GM12865 (cell line): ENCODE measurements at regions not wholly inside any gene's neighbourhood (a gene's known extent, or its start where the extent isn't known, plus 50 kb on each side); places are given as distances from the start of the nearest gene placed in this dataset.
A peak's percentile ranks its signal among the peaks of the same experiment; 100 is the strongest.
"Not testable (repeated sequence)": the region's sequence is repeated elsewhere in the genome, so short reads cannot be mapped to it uniquely, and the experiment has no call there.

Source experiments
- DNase-seq: peaks from one replicate; pipeline ENCODE4 v3.0.0; 2010; ENCODE audit warnings: low read depth
- H3K4me3 ChIP-seq: 2 replicates; pipeline ENCODE4 v1.5.1; 2011; ENCODE audit warnings: mild to moderate bottlenecking, low read depth, low read length, control low read depth
- TF ChIP-seq, protein P1 (sequence below): IDR thresholded peaks from 2 replicates; pipeline ENCODE4 v1.5.1; 2011; ENCODE audit warnings: low read length, control low read depth, low read depth, inconsistent platforms; ENCODE audit not compliant: insufficient read depth; ENCODE audit errors: missing control alignments

GRCh38 chr15:30827625-30828303 is 76.0 kb upstream of the FAN1 start:
- TF ChIP-seq, protein P1, sequence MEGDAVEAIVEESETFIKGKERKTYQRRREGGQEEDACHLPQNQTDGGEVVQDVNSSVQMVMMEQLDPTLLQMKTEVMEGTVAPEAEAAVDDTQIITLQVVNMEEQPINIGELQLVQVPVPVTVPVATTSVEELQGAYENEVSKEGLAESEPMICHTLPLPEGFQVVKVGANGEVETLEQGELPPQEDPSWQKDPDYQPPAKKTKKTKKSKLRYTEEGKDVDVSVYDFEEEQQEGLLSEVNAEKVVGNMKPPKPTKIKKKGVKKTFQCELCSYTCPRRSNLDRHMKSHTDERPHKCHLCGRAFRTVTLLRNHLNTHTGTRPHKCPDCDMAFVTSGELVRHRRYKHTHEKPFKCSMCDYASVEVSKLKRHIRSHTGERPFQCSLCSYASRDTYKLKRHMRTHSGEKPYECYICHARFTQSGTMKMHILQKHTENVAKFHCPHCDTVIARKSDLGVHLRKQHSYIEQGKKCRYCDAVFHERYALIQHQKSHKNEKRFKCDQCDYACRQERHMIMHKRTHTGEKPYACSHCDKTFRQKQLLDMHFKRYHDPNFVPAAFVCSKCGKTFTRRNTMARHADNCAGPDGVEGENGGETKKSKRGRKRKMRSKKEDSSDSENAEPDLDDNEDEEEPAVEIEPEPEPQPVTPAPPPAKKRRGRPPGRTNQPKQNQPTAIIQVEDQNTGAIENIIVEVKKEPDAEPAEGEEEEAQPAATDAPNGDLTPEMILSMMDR: no peak
- no peak for DNase-seq

GRCh38 chr15:30828304-30828639 is 75.4 kb upstream of the FAN1 start:
- not testable (repeated sequence) for DNase-seq, H3K4me3 ChIP-seq

More at GRCh38 chr15:30827625-30828303, 76.0 kb upstream of the FAN1 start:
- no peak overlapping the region for H3K4me3 ChIP-seq

DNA sequence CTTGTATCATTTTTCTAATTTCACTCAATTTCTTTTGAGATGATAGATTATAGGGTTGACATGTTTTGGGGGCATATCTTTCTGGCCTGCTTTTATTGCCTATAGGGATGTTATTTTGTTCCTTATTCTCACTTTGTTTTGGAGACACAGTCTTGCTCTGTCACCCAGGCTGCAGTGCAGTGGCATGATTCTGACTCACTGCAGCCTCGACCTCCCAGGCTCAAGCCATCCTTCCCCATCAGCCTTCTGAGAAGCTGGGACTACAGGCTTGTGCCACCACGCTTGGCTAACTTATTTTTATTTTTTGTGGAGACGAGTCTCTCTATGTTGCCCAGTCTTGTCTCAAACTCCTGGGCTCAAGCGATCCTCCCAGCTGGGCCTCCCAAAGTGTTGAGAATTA is 72.8 kb upstream of the FAN1 start:
- DNase-seq: no peak
- TF ChIP-seq, protein P1: no peak
- H3K4me3 ChIP-seq: no peak overlapping the region

GRCh38 chr15:30833379-30833778 is 70.3 kb upstream of the FAN1 start:
- DNase-seq: not testable (repeated sequence)

GRCh38 chr15:30841639-30842038 is 62.1 kb upstream of the FAN1 start:
- not testable (repeated sequence) for H3K4me3 ChIP-seq, DNase-seq

More at GRCh38 chr15:30833379-30833778, 70.3 kb upstream of the FAN1 start:
- not testable (repeated sequence) for H3K4me3 ChIP-seq

DNA sequence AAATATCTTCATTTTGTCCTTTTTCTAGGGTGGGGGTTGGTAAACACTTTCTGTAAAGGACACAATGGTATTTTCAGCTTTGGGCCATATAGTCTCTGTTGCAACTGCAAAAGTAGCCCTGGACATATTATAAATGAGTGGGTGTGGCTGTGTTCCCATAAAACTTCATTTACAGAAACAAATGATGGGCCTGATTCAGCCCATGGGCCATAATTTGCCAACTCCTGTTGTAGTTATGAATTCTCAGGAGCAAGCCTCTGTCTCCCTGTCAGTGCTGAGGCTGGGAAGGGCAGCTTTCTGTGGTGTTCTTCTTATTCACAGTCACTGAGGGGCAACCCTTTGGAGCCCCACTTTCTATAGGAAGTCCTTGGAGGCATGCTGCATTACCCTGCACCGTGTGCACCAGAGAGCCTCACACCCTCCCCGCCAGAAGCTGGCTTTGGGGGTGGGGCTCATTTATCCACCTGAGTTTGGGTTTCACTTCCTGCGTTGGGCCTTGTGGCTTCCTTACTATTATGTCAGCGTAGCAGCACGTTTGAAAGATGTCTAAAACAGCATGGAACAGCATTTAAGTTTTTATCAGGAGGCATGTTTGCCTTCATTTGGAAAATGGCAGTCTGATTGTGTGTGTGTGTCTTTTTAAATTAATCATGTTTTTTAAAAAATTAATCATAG is 60.8 kb upstream of the FAN1 start:
- DNase-seq: peak; percentile 59
- not testable (repeated sequence) for H3K4me3 ChIP-seq

GRCh38 chr15:30845536-30845935 is 58.2 kb upstream of the FAN1 start:
- H3K4me3 ChIP-seq, DNase-seq: not testable (repeated sequence)
